GM23338 (cell line): ENCODE measurements at regions not wholly inside any gene's neighbourhood (a gene's known extent, or its start where the extent isn't known, plus 50 kb on each side); places are given as distances from the start of the nearest gene placed in this dataset.

ENCODE experiments used
- ATAC-seq: fragments of 200-7000 bp; cut with Tn5 transposase; 3 replicates; pipeline ENCODE4 v1.9.1; 2020
- DNase-seq: peaks from one replicate; pipeline ENCODE4 v3.0.0-alpha.2; 2015; ENCODE audit warnings: low spot score
- H2AFZ ChIP-seq: fragments of 200-600 bp; sonication (generic); 2 replicates; pipeline ENCODE4 v1.8.0; 2016; ENCODE audit warnings: antibody characterized with exemption, mild to moderate bottlenecking, moderate library complexity
- H3F3A ChIP-seq: fragments of 200-600 bp; sonication (generic); replicated peaks from 2 replicates; pipeline ENCODE4 v1.8.0; 2017; ENCODE audit warnings: antibody characterized with exemption, mixed run types, low read depth
- H3K27ac ChIP-seq: fragments of 200-600 bp; sonication (generic); 2 replicates; pipeline ENCODE4 v1.6.1; 2016; ENCODE audit warnings: low read depth
- H3K27me3 ChIP-seq: fragments of 200-600 bp; sonication (generic); 2 replicates; pipeline ENCODE4 v1.8.0; 2016; ENCODE audit warnings: mild to moderate bottlenecking, mixed run types, moderate library complexity; ENCODE audit not compliant: insufficient read depth
- H3K36me3 ChIP-seq: fragments of 200-600 bp; sonication (generic); 2 replicates; pipeline ENCODE4 v1.8.0; 2016; ENCODE audit warnings: mild to moderate bottlenecking; ENCODE audit not compliant: insufficient read depth
- H3K4me1 ChIP-seq: fragments of 200-600 bp; sonication (generic); 2 replicates; pipeline ENCODE4 v1.8.0; 2016; ENCODE audit warnings: mild to moderate bottlenecking, moderate library complexity; ENCODE audit not compliant: insufficient read depth
- H3K4me2 ChIP-seq: fragments of 200-600 bp; sonication (generic); 2 replicates; pipeline ENCODE4 v1.7.1; 2017; ENCODE audit warnings: mixed run types
- H3K4me3 ChIP-seq: fragments of 200-600 bp; sonication (generic); 2 replicates; pipeline ENCODE4 v1.6.1; 2016; ENCODE audit warnings: mixed run types
- H3K79me2 ChIP-seq: fragments of 200-600 bp; sonication (generic); replicated peaks from 2 replicates; pipeline ENCODE4 v1.8.0; 2017; ENCODE audit warnings: mild to moderate bottlenecking; ENCODE audit not compliant: insufficient read depth
- H3K9me2 ChIP-seq: fragments of 200-600 bp; sonication (generic); 2 replicates; pipeline ENCODE4 v1.8.0; 2017; ENCODE audit not compliant: insufficient read depth
- H4K20me1 ChIP-seq: fragments of 200-600 bp; sonication (generic); replicated peaks from 2 replicates; pipeline ENCODE4 v1.8.0; 2017; ENCODE audit warnings: mild to moderate bottlenecking; ENCODE audit not compliant: insufficient read depth
- H3K27ac Mint-ChIP-seq: 2 replicates; pipeline ENCODE4 v1.8.0; 2020; ENCODE audit warnings: inconsistent platforms, mild to moderate bottlenecking, moderate library complexity, mixed read lengths
- H3K27me3 Mint-ChIP-seq: 3 replicates; pipeline ENCODE4 v1.8.0; 2022; ENCODE audit warnings: low read depth, mild to moderate bottlenecking, moderate library complexity, mixed read lengths, inconsistent platforms; ENCODE audit not compliant: insufficient read depth, poor library complexity
- H3K36me3 Mint-ChIP-seq: 3 replicates; pipeline ENCODE4 v1.8.0; 2021; ENCODE audit warnings: low read depth, mild to moderate bottlenecking, inconsistent platforms, moderate library complexity, mixed read lengths
- H3K4me1 Mint-ChIP-seq: 3 replicates; pipeline ENCODE4 v1.8.0; 2020; ENCODE audit warnings: mild to moderate bottlenecking, inconsistent platforms, mixed read lengths
- H3K4me3 Mint-ChIP-seq: 3 replicates; pipeline ENCODE4 v1.8.0; 2021; ENCODE audit warnings: moderate library complexity, mild to moderate bottlenecking, inconsistent platforms, mixed read lengths
- H3K9me3 Mint-ChIP-seq: 3 replicates; pipeline ENCODE4 v1.8.0; 2020; ENCODE audit warnings: moderate library complexity, mild to moderate bottlenecking, inconsistent platforms, mixed read lengths
- CREB1 ChIP-seq: fragments of 250-450 bp; sonication (Bioruptor Pico); IDR thresholded peaks from 2 replicates; pipeline ENCODE4 v1.5.0; 2020; ENCODE audit warnings: low read depth, mild to moderate bottlenecking, moderate library complexity
- EZH2 ChIP-seq: fragments of 200-600 bp; sonication (generic); IDR thresholded peaks from one replicate; pipeline ENCODE4 v1.8.0; 2017; ENCODE audit warnings: antibody characterized with exemption, mild to moderate bottlenecking, low read depth; ENCODE audit not compliant: unreplicated experiment
- NANOG ChIP-seq: IDR thresholded peaks from 2 replicates; pipeline ENCODE4 v1.6.1; 2016; ENCODE audit warnings: antibody characterized with exemption, borderline replicate concordance
- ZNF114 ChIP-seq: fragments of 250-450 bp; sonication (Bioruptor Pico); IDR thresholded peaks from 2 replicates; pipeline ENCODE4 v1.5.0; 2020; ENCODE audit warnings: mild to moderate bottlenecking, moderate library complexity
- ZNF331 ChIP-seq: fragments of 250-450 bp; sonication (Bioruptor Pico); IDR thresholded peaks from 2 replicates; pipeline ENCODE4 v1.5.0; 2020; ENCODE audit warnings: low read depth, mild to moderate bottlenecking, moderate library complexity
- ZNF462 ChIP-seq: fragments of 250-450 bp; sonication (Bioruptor Pico); IDR thresholded peaks from 2 replicates; pipeline ENCODE4 v1.5.0; 2020; ENCODE audit warnings: mild to moderate bottlenecking, moderate library complexity

- TF ChIP-seq CREB1 (CRISPR knock-in tag) (no peak), ZNF462 (CRISPR knock-in tag) (no peak)
Measured at GRCh38 chr6:41459738-41460137, 86.4 kb upstream of the FOXP4 start (continued).

GRCh38 chr6:41460742-41461336, 85.3 kb upstream of the FOXP4 start:
- H3K4me1 Mint-ChIP-seq = peaks cover 34% of the 10 kb centered on the region
- H3K36me3 ChIP-seq = no peaks in the 10 kb centered on the region
- no peak overlapping the region for H3K4me3 ChIP-seq
- no peaks in the 10 kb centered on the region for H3K9me2 ChIP-seq
- no peaks in the 10 kb centered on the region for H3K79me2 ChIP-seq
- DNase-seq = no peak
- H3K9me3 Mint-ChIP-seq = no peaks in the 10 kb centered on the region; the same call in 2 of the 3 replicates
- H3F3A ChIP-seq = no peaks in the 10 kb centered on the region
- peaks cover 16% of the 10 kb centered on the region for H3K4me1 ChIP-seq
- H3K4me2 ChIP-seq = no peak overlapping the region
- H3K27me3 ChIP-seq = peaks cover 52% of the 10 kb centered on the region
- H3K27me3 Mint-ChIP-seq = peaks cover 39% of the 10 kb centered on the region
- H2AFZ ChIP-seq = no peak overlapping the region
- H3K27ac Mint-ChIP-seq = no peak overlapping the region
- no peaks in the 10 kb centered on the region for H4K20me1 ChIP-seq
- no peak overlapping the region for H3K27ac ChIP-seq
- ATAC-seq = no peak
- no peak for TF ChIP-seq ZNF114 (CRISPR knock-in tag)
- no peak for TF ChIP-seq ZNF331
- TF ChIP-seq EZH2 = no peak
- TF ChIP-seq NANOG = no peak
- no peak for TF ChIP-seq CREB1 (CRISPR knock-in tag)
- TF ChIP-seq ZNF462 (CRISPR knock-in tag) = no peak
- no peak overlapping the region for H3K4me3 Mint-ChIP-seq
- no peaks in the 10 kb centered on the region for H3K36me3 Mint-ChIP-seq
